ENCODE measurements at regions not wholly inside any gene's neighbourhood (a gene's known extent, or its start where the extent isn't known, plus 50 kb on each side); places are given as distances from the start of the nearest gene placed in this dataset.
"Not testable (repeated sequence)": the region's sequence is repeated elsewhere in the genome, so short reads cannot be mapped to it uniquely, and the experiment has no call there.

DNA sequence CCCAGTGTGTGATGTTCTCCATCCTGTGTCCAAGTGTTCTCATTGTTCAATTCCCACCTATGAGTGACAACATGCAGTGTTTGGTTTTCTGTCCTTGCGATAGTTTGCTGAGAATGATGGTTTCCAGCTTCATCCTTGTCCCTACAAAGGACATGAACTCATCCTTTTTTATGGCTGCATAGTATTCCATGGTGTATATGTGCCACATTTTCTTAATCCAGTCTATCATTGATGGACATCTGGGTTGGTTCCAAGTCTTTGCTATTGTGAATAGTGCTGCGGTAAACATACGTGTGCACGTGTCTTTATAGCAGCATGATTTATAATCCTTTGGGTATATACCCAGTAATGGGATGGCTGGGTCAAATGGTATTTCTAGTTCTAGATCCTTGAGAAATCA lies 134.3 kb downstream of the CCDC71L start:
- H3K79me2 ChIP-seq (ENCODE audit: insufficient read depth, low read length); intact Hi-C loops (cut with micrococcal nuclease); H4K20me1 ChIP-seq (ENCODE audit: insufficient read depth, low read length); H3K36me3 ChIP-seq (replicated peaks in 1 of 2; ENCODE audit: control insufficient read depth in 1 of 2, insufficient read depth in 2 of 2, low read length in 2 of 2); H3K4me1 ChIP-seq (ENCODE audit: control insufficient read depth in 1 of 2, insufficient read depth in 2 of 2, low read length in 2 of 2); H3K4me3 Mint-ChIP-seq; H3K27me3 Mint-ChIP-seq (ENCODE audit: low read depth in 3 of 3); H3K4me3 ChIP-seq (replicated peaks in 1 of 3; ENCODE audit: low read depth in 2 of 3, low read length in 3 of 3); H3K9me3 Mint-ChIP-seq; H3K4me2 ChIP-seq (replicated peaks; ENCODE audit: extremely low read depth, low read length, poor library complexity, severe bottlenecking); DNase-seq; H2AFZ ChIP-seq (ENCODE audit: insufficient read depth, low read depth, low read length, poor library complexity, severe bottlenecking); H3K36me3 Mint-ChIP-seq; H3K9me3 ChIP-seq (replicated peaks in 1 of 2; ENCODE audit: control insufficient read depth in 1 of 2, insufficient read depth in 1 of 2, low read length in 2 of 2); H3K27ac Mint-ChIP-seq; H3K9ac ChIP-seq (ENCODE audit: insufficient read depth, low read length, poor library complexity, severe bottlenecking); H3K4me1 Mint-ChIP-seq; H3K27ac ChIP-seq (ENCODE audit: low read depth in 1 of 2, low read length in 2 of 2); H3K27me3 ChIP-seq (ENCODE audit: control insufficient read depth in 2 of 2, insufficient read depth in 2 of 2, low read length in 2 of 2): not testable (repeated sequence)
- WGBS (ENCODE audit: insufficient coverage) = no CpG with 5 or more reads among the region's 4 CpGs

GRCh38 chr7:106524690-106525059 lies 136.3 kb downstream of the CCDC71L start:
- TF ChIP-seq, protein P1, sequence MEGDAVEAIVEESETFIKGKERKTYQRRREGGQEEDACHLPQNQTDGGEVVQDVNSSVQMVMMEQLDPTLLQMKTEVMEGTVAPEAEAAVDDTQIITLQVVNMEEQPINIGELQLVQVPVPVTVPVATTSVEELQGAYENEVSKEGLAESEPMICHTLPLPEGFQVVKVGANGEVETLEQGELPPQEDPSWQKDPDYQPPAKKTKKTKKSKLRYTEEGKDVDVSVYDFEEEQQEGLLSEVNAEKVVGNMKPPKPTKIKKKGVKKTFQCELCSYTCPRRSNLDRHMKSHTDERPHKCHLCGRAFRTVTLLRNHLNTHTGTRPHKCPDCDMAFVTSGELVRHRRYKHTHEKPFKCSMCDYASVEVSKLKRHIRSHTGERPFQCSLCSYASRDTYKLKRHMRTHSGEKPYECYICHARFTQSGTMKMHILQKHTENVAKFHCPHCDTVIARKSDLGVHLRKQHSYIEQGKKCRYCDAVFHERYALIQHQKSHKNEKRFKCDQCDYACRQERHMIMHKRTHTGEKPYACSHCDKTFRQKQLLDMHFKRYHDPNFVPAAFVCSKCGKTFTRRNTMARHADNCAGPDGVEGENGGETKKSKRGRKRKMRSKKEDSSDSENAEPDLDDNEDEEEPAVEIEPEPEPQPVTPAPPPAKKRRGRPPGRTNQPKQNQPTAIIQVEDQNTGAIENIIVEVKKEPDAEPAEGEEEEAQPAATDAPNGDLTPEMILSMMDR (IDR thresholded peaks at IDR 0.05) = no peak
- Mint-ChIP-seq H3K4me1 (peaks cover 2% of the 10 kb centered on the region), H3K36me3 (no peaks in the 10 kb centered on the region), H3K27me3 (ENCODE audit: low read depth in 3 of 3) (peaks cover under 1 to 5% (median 3%) of the 10 kb centered on the region in 3 donors), H3K4me3 (no peak overlapping the region), H3K27ac (no peak overlapping the region), H3K9me3 (peaks cover 0 to 2% (median 0%) of the 10 kb centered on the region in 7 donors)
- Histone ChIP-seq H3K27ac (ENCODE audit: low read depth in 1 of 2, low read length in 2 of 2) (no peak overlapping the region), H3K4me1 (ENCODE audit: control insufficient read depth in 1 of 2, insufficient read depth in 2 of 2, low read length in 2 of 2) (no peaks in the 10 kb centered on the region), H3K9me3 (replicated peaks in 1 of 2; ENCODE audit: control insufficient read depth in 1 of 2, insufficient read depth in 1 of 2, low read length in 2 of 2) (no peaks in the 10 kb centered on the region), H2AFZ (ENCODE audit: insufficient read depth, low read depth, low read length, poor library complexity, severe bottlenecking) (no peak overlapping the region), H4K20me1 (ENCODE audit: insufficient read depth, low read length) (no peaks in the 10 kb centered on the region), H3K27me3 (ENCODE audit: control insufficient read depth in 2 of 2, insufficient read depth in 2 of 2, low read length in 2 of 2) (no peaks in the 10 kb centered on the region), H3K4me3 (replicated peaks in 1 of 3; ENCODE audit: low read depth in 2 of 3, low read length in 3 of 3) (no peak overlapping the region), H3K36me3 (replicated peaks in 1 of 2; ENCODE audit: control insufficient read depth in 1 of 2, insufficient read depth in 2 of 2, low read length in 2 of 2) (no peaks in the 10 kb centered on the region), H3K79me2 (ENCODE audit: insufficient read depth, low read length) (no peaks in the 10 kb centered on the region), H3K9ac (ENCODE audit: insufficient read depth, low read length, poor library complexity, severe bottlenecking) (no peak overlapping the region), H3K4me2 (replicated peaks; ENCODE audit: extremely low read depth, low read length, poor library complexity, severe bottlenecking) (no peak overlapping the region)
- intact Hi-C loops (cut with micrococcal nuclease) = no loop called here
- WGBS (ENCODE audit: insufficient coverage) = 100% methylated on average over 1 of the region's 5 CpGs
- DNase-seq = no peak
